ENCODE measurements at regions not wholly inside any gene's neighbourhood (a gene's known extent, or its start where the extent isn't known, plus 50 kb on each side); places are given as distances from the start of the nearest gene placed in this dataset.

- TF ChIP-seq, protein P1, sequence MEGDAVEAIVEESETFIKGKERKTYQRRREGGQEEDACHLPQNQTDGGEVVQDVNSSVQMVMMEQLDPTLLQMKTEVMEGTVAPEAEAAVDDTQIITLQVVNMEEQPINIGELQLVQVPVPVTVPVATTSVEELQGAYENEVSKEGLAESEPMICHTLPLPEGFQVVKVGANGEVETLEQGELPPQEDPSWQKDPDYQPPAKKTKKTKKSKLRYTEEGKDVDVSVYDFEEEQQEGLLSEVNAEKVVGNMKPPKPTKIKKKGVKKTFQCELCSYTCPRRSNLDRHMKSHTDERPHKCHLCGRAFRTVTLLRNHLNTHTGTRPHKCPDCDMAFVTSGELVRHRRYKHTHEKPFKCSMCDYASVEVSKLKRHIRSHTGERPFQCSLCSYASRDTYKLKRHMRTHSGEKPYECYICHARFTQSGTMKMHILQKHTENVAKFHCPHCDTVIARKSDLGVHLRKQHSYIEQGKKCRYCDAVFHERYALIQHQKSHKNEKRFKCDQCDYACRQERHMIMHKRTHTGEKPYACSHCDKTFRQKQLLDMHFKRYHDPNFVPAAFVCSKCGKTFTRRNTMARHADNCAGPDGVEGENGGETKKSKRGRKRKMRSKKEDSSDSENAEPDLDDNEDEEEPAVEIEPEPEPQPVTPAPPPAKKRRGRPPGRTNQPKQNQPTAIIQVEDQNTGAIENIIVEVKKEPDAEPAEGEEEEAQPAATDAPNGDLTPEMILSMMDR (IDR thresholded peaks at IDR 0.05), result no peak
- TF ChIP-seq EP300 (IDR thresholded peaks at IDR 0.05), result no peak
Observed at GRCh38 chr18:61612517-61612916, 279.3 kb downstream of the CDH20 start.

Data from ovary (tissue), 3 donors.